ENCODE measurements at regions not wholly inside any gene's neighbourhood (a gene's known extent, or its start where the extent isn't known, plus 50 kb on each side); places are given as distances from the start of the nearest gene placed in this dataset.

DNA sequence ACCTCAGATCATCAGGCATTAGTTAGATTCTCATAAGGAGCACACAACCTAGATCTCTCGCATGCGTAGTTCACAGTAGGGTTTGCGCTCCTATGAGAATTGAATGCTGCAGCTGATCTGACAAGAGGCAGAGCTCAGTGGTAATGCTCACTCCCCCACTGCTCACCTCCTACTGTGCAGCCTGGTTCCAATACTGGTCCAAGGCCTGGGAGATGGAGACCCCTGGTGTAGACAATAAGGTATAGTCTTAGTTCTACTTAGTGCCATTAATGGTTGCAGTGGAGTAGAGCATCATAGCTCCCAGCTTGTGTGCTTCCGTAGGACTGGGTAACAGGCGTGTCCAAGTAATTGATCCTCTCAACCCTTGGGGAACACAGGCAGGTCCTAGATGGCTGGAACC, 70.4 kb upstream of the ANKRD55 start:
- no peaks in the 10 kb centered on the region for H3K36me3 ChIP-seq
- no peaks in the 10 kb centered on the region for H3K9me3 ChIP-seq
- ATAC-seq (peak in 1 of 4 donors; percentile 22), FAIRE-seq (no peak), DNase-seq (no peak)
- H3K27ac ChIP-seq: no peak overlapping the region
- TF ChIP-seq, protein P1, sequence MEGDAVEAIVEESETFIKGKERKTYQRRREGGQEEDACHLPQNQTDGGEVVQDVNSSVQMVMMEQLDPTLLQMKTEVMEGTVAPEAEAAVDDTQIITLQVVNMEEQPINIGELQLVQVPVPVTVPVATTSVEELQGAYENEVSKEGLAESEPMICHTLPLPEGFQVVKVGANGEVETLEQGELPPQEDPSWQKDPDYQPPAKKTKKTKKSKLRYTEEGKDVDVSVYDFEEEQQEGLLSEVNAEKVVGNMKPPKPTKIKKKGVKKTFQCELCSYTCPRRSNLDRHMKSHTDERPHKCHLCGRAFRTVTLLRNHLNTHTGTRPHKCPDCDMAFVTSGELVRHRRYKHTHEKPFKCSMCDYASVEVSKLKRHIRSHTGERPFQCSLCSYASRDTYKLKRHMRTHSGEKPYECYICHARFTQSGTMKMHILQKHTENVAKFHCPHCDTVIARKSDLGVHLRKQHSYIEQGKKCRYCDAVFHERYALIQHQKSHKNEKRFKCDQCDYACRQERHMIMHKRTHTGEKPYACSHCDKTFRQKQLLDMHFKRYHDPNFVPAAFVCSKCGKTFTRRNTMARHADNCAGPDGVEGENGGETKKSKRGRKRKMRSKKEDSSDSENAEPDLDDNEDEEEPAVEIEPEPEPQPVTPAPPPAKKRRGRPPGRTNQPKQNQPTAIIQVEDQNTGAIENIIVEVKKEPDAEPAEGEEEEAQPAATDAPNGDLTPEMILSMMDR (IDR thresholded peaks at IDR 0.05): no peak
- H3K27me3 ChIP-seq: no peaks in the 10 kb centered on the region
- WGBS, 2 donors: 97 to 98% methylated on average over 5 of the region's 5 CpGs
- intact Hi-C loops (cut with DNase I): no loop called here
- peaks cover 0 to 15% (median 4%) of the 10 kb centered on the region in 3 donors for H3K4me1 ChIP-seq
- no peak overlapping the region for H3K4me3 ChIP-seq

DNA sequence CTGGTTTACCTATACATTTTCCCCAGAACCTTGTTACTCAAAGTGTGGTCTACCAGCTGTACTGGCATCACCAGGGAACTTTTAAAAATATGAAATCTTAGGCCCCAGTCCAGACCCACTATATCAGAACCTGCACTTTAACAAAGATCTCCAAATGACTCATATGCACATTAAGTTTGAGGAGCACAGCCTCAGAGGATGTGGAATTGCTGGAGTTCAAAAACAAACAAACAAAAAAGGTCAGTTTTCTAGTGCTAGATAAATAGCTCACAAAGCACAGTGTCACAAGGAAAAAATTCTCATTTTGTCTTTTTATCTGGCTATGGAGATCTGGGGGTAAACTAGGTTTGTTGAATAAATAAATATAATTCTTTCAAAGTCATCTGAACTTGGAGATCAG, 68.9 kb upstream of the ANKRD55 start:
- ATAC-seq: no peak
- H3K27me3 ChIP-seq: no peaks in the 10 kb centered on the region
- no peak overlapping the region for H3K4me3 ChIP-seq
- peaks cover 0 to 3% (median 0%) of the 10 kb centered on the region in 3 donors for H3K4me1 ChIP-seq
- no peaks in the 10 kb centered on the region for H3K36me3 ChIP-seq
- DNase-seq: no peak
- intact Hi-C loops (cut with DNase I): no loop called here
- TF ChIP-seq, protein P1 (IDR thresholded peaks at IDR 0.05): no peak
- no peak overlapping the region for H3K27ac ChIP-seq
- FAIRE-seq: no peak
- H3K9me3 ChIP-seq: no peaks in the 10 kb centered on the region

DNA sequence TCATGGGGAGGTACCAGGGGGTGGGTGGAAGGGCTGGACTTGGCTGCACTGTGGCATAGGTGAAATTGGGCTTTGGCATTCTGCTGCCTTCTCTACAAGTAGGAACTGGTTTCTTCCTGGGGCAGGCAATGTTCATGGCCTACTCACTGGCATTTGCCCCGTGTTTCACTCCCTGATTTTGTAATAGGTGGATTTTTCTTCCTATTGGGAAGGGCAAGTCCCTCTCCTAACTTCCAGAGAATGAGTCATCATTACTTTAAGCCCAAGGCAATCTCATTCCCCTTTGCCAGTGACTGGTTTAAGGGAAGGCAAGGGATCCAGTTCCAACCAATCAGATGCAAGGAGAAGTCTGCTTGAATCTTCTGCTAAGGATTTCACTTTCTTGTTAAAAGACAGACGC, 67.9 kb upstream of the ANKRD55 start:
- TF ChIP-seq, protein P1 (IDR thresholded peaks at IDR 0.05): no peak
- 95 to 96% methylated on average over 2 of the region's 2 CpGs for WGBS, 2 donors
- no peak for FAIRE-seq
- Histone ChIP-seq H3K27me3 (no peaks in the 10 kb centered on the region), H3K9me3 (no peaks in the 10 kb centered on the region), H3K36me3 (no peaks in the 10 kb centered on the region), H3K4me1 (peaks cover 0 to 3% (median 0%) of the 10 kb centered on the region in 3 donors), H3K27ac (no peak overlapping the region), H3K4me3 (no peak overlapping the region)
- intact Hi-C loops (cut with DNase I): no loop called here
- DNase-seq: no peak
- ATAC-seq: peak in 1 of 4 donors; percentile 12

DNA sequence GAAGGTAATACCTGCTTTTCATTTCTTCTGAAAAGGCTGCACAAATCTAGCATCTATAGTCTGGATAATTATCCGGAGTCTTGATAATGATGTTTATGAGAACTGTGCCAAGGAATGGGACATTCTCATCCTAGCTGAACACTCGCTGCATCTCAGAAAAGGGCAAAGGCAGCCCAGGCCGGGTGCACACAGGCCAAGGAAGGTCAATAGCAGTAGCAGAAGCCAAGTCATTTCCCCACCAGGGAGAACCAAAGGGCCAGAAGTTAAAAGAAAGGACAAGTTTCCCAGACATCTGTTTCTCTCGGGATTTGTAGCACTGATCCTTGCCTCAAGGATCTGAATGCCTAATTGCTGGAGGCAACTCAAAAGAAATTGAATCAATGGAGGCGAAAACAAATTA, 66.1 kb upstream of the ANKRD55 start:
- peaks cover 0 to 3% (median 0%) of the 10 kb centered on the region in 3 donors for H3K4me1 ChIP-seq
- 62 to 75% methylated on average over 5 of the region's 5 CpGs for WGBS, 2 donors
- TF ChIP-seq, protein P1 (IDR thresholded peaks at IDR 0.05): no peak
- DNase-seq (no peak), ATAC-seq (no peak), FAIRE-seq (no peak)
- no peaks in the 10 kb centered on the region for H3K27me3 ChIP-seq
- no peak overlapping the region for H3K4me3 ChIP-seq
- no peak overlapping the region for H3K27ac ChIP-seq
- intact Hi-C loops (cut with DNase I): no loop called here
- no peaks in the 10 kb centered on the region for H3K36me3 ChIP-seq
- H3K9me3 ChIP-seq: no peaks in the 10 kb centered on the region

DNA sequence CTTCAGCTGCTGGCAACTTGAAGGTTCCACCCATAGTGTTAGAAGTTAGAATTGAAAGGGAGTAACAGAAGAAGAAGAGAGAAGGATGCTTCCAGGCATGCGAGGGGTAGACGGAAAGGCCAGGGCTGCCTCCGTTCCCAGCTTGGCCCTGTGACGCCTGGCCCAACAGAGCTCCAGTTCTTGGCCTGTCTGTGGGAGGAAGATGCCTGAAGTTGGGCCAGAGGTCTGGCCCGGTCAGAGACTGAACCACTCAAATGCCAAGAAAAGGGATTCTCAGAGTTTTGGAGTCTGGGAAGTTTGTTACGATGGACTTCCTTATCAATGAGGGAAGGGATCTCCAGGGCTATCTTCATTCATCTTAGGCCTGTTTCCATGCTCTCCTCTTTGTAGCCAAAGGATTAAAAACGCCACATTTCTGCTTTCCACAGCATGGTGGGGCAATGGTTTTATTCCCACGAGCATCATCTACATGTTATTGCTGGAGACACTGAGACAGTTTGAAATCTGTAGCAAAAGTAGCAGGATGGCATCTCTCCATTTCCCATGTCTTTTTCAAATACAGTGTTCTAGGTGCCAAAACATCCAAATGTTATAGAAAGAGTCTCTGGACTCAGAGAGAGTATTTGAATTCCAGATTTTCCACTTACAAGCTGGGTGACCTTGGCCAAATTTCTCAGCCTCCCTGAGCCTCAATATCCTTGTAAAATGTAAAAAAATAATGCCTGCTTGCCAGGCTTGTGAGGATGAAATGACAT, 65.4 kb upstream of the ANKRD55 start:
- FAIRE-seq (no peak), DNase-seq (no peak), ATAC-seq (no peak)
- H3K4me1 ChIP-seq: peaks cover 0 to 3% (median 0%) of the 10 kb centered on the region in 3 donors
- H3K4me3 ChIP-seq: no peak overlapping the region
- intact Hi-C loops (cut with DNase I): no loop called here
- WGBS, 2 donors: 87 to 89% methylated on average over 8 of the region's 8 CpGs
- TF ChIP-seq, protein P1 (IDR thresholded peaks at IDR 0.05): no peak
- no peaks in the 10 kb centered on the region for H3K27me3 ChIP-seq
- H3K36me3 ChIP-seq: no peaks in the 10 kb centered on the region
- H3K9me3 ChIP-seq: no peaks in the 10 kb centered on the region
- H3K27ac ChIP-seq: no peak overlapping the region
